B cell (primary cell): ENCODE measurements at regions not wholly inside any gene's neighbourhood (a gene's known extent, or its start where the extent isn't known, plus 50 kb on each side); places are given as distances from the start of the nearest gene placed in this dataset.

ENCODE experiments used
- ATAC-seq: fragments of 200-7000 bp; cut with Tn5 transposase; one replicate; pipeline ENCODE4 v1.10.0; 2021; ENCODE audit warnings: low read depth, mild to moderate bottlenecking, moderate number of reproducible peaks, moderate library complexity
- CTCF ChIA-PET: fragments of 350-600 bp; sonication (Branson Sonifier 250); formaldehyde crosslinking; loops from one replicate; lab custom pipeline; 2021; ENCODE audit warnings: antibody characterized with exemption, inconsistent platforms; lab: Charles Lee
- POLR2A ChIA-PET: fragments of 350-600 bp; sonication (Branson Sonifier 250); formaldehyde crosslinking; loops from one replicate; lab custom pipeline; 2021; ENCODE audit warnings: antibody characterized with exemption; lab: Charles Lee
- DNase-seq: peaks from one replicate; pipeline ENCODE4 v3.0.0; 2013
- H2AFZ ChIP-seq: 2 replicates; pipeline ENCODE4 v1.6.1; 2012; ENCODE audit warnings: mild to moderate bottlenecking, low read depth, low read length; ENCODE audit not compliant: insufficient read depth, poor library complexity, severe bottlenecking
- H3K27ac ChIP-seq, 2 donors: 1 replicate in 1 of 2; 2 replicates in 1 of 2; pipeline ENCODE4 v1.5.1; 2012 to 2013; ENCODE audit warnings: low read length in 2 of 2, mild to moderate bottlenecking in 2 of 2, moderate library complexity in 1 of 2
- H3K27me3 ChIP-seq, 4 experiments: fragments of 200-600 bp in 1 of 4; sonication (generic) in 1 of 4; replicated peaks in 1 of 4; 1 replicate in 2 of 4; 2 replicates in 2 of 4; pipeline versions ENCODE4 v1.6.1 to v1.7.0; 2013 to 2016; ENCODE audit warnings: low read length in 3 of 4, mild to moderate bottlenecking in 2 of 4, mixed read lengths in 1 of 4, moderate library complexity in 1 of 4; ENCODE audit not compliant: insufficient read depth in 4 of 4, control insufficient read depth in 3 of 4; ENCODE audit errors: control extremely low read depth in 1 of 4
- H3K36me3 ChIP-seq, 2 experiments: replicated peaks in 1 of 2; 1 replicate in 1 of 2; 2 replicates in 1 of 2; pipeline versions ENCODE4 v1.6.1 to v1.7.1; 2013; ENCODE audit warnings: low read length in 1 of 2; ENCODE audit not compliant: insufficient read depth in 2 of 2, control insufficient read depth in 1 of 2; ENCODE audit errors: control extremely low read depth in 1 of 2, extremely low read depth in 1 of 2
- H3K4me1 ChIP-seq, 2 donors: fragments of 200-600 bp in 1 of 2; sonication (generic) in 1 of 2; 1 replicate in 1 of 2; 2 replicates in 1 of 2; pipeline versions ENCODE4 v1.5.1 to v1.6.1; 2013 to 2017; ENCODE audit warnings: low read length in 2 of 2; ENCODE audit not compliant: control insufficient read depth in 2 of 2, insufficient read depth in 2 of 2
- H3K4me2 ChIP-seq: replicated peaks from 2 replicates; pipeline ENCODE3; 2012; ENCODE audit warnings: mild to moderate bottlenecking, low read depth, low read length; ENCODE audit not compliant: poor library complexity, severe bottlenecking
- H3K4me3 ChIP-seq, 5 experiments: fragments of 200-600 bp in 1 of 5; sonication (generic) in 1 of 5; 1 replicate in 3 of 5; 2 replicates in 2 of 5; pipeline versions ENCODE4 v1.5.1 to v1.7.0; 2011 to 2016; ENCODE audit warnings: low read length in 4 of 5, mild to moderate bottlenecking in 4 of 5, low read depth in 2 of 5, control low read depth in 1 of 5, moderate library complexity in 1 of 5; ENCODE audit not compliant: insufficient read depth in 1 of 5; ENCODE audit errors: control extremely low read depth in 1 of 5, extremely low read depth in 1 of 5
- H3K79me2 ChIP-seq: fragments of 200-600 bp; sonication (generic); one replicate; pipeline ENCODE4 v1.6.0; 2016; ENCODE audit warnings: low read length; ENCODE audit not compliant: control insufficient read depth, insufficient read depth
- H3K9ac ChIP-seq: fragments of 200-600 bp; sonication (generic); 2 replicates; pipeline ENCODE4 v1.6.1; 2017; ENCODE audit warnings: mild to moderate bottlenecking, low read length, moderate library complexity
- H3K9me3 ChIP-seq, 3 donors: one replicate each; pipeline versions ENCODE4 v1.6.1 to v1.7.1; 2013; ENCODE audit warnings: low read length in 2 of 3; ENCODE audit not compliant: control insufficient read depth in 2 of 3, insufficient read depth in 1 of 3; ENCODE audit errors: control extremely low read depth in 1 of 3
- H4K20me1 ChIP-seq: 2 replicates; pipeline ENCODE4 v1.6.0; 2012; ENCODE audit warnings: mild to moderate bottlenecking, low read length; ENCODE audit not compliant: insufficient read depth, control insufficient read depth, poor library complexity, severe bottlenecking
- H3K27ac Mint-ChIP-seq: one replicate; pipeline ENCODE4 v1.8.0; 2021; ENCODE audit warnings: mixed read lengths
- H3K27me3 Mint-ChIP-seq: one replicate; pipeline ENCODE4 v1.8.0; 2021; ENCODE audit warnings: mixed read lengths
- H3K4me1 Mint-ChIP-seq: one replicate; pipeline ENCODE4 v1.8.0; 2021; ENCODE audit warnings: mixed read lengths
- H3K4me3 Mint-ChIP-seq: one replicate; pipeline ENCODE4 v1.8.0; 2021; ENCODE audit warnings: mixed read lengths
- H3K9me3 Mint-ChIP-seq: one replicate; pipeline ENCODE4 v1.8.0; 2022; ENCODE audit warnings: mixed read lengths; ENCODE audit not compliant: insufficient read depth
- CTCF ChIP-seq: fragments of 200-600 bp; IDR thresholded peaks from one replicate; pipeline ENCODE4 v1.8.0; 2022; ENCODE audit warnings: antibody characterized with exemption, mild to moderate bottlenecking
- EZH2 ChIP-seq: IDR thresholded peaks from 2 replicates; pipeline ENCODE4 v1.6.1; 2012; ENCODE audit warnings: borderline replicate concordance, low read depth, mild to moderate bottlenecking, moderate library complexity, low read length; ENCODE audit not compliant: insufficient read depth, poor library complexity, severe bottlenecking
- WGBS: methylation state at CpG from one replicate; pipeline ENCODE4 v1.1.5; 2013; ENCODE audit warnings: missing lambda C conversion rate; ENCODE audit not compliant: insufficient coverage; 5-methylcytosine and 5-hydroxymethylcytosine counted together
- intact Hi-C: fragments of 100-400 bp; cut with micrococcal nuclease; formaldehyde crosslinking; loops from one replicate; pipeline ENCODE4 v1.10.0; 2022

GRCh38 chr7:21041666-21042065, 255.0 kb upstream of the SP8 start:
- Histone ChIP-seq H2AFZ (no peak overlapping the region), H3K27ac (no peak overlapping the region), H3K4me2 (no peak overlapping the region), H3K79me2 (no peaks in the 10 kb centered on the region), H3K9me3 (no peaks in the 10 kb centered on the region), H3K4me3 (no peak overlapping the region), H3K36me3 (no peaks in the 10 kb centered on the region), H3K27me3 (no peaks in the 10 kb centered on the region), H3K9ac (no peak overlapping the region), H3K4me1 (no peaks in the 10 kb centered on the region), H4K20me1 (no peaks in the 10 kb centered on the region)
- DNase-seq (no peak), ATAC-seq (no peak)
- POLR2A ChIA-PET: no interaction called here
- Mint-ChIP-seq H3K9me3 (no peaks in the 10 kb centered on the region), H3K27ac (no peak overlapping the region), H3K4me1 (no peaks in the 10 kb centered on the region), H3K4me3 (no peak overlapping the region), H3K27me3 (no peaks in the 10 kb centered on the region)
- intact Hi-C loops: no loop called here
- WGBS: 96% methylated on average over 4 of the region's 5 CpGs
- TF ChIP-seq CTCF (no peak), EZH2 (no peak)
- CTCF ChIA-PET: no interaction called here

- no peaks in the 10 kb centered on the region for H3K4me1 Mint-ChIP-seq
- no CpG with 5 or more reads among the region's 4 CpGs for WGBS
Observed at GRCh38 chr7:21044384-21044783, 257.7 kb upstream of the SP8 start.

More at GRCh38 chr7:21044384-21044783, 257.7 kb upstream of the SP8 start:
- H3K4me3 ChIP-seq: no peak overlapping the region
- no peaks in the 10 kb centered on the region for H3K79me2 ChIP-seq
- H3K27ac Mint-ChIP-seq: no peak overlapping the region
- CTCF ChIA-PET: no interaction called here
- no peaks in the 10 kb centered on the region for H3K9me3 Mint-ChIP-seq
- H2AFZ ChIP-seq: no peak overlapping the region
- H3K27me3 Mint-ChIP-seq: no peaks in the 10 kb centered on the region
- no peak overlapping the region for H3K4me3 Mint-ChIP-seq
- no peak overlapping the region for H3K9ac ChIP-seq
- H3K4me1 ChIP-seq: no peaks in the 10 kb centered on the region
- H3K4me2 ChIP-seq: no peak overlapping the region
- H3K27ac ChIP-seq: no peak overlapping the region
- no peak for DNase-seq
- TF ChIP-seq EZH2: no peak
- TF ChIP-seq CTCF: no peak
- H3K36me3 ChIP-seq: no peaks in the 10 kb centered on the region
- H4K20me1 ChIP-seq: no peaks in the 10 kb centered on the region
- ATAC-seq: no peak
- no peaks in the 10 kb centered on the region for H3K9me3 ChIP-seq
- POLR2A ChIA-PET: no interaction called here
- H3K27me3 ChIP-seq: no peaks in the 10 kb centered on the region
- intact Hi-C loops: no loop called here
